ENCODE measurements at regions not wholly inside any gene's neighbourhood (a gene's known extent, or its start where the extent isn't known, plus 50 kb on each side); places are given as distances from the start of the nearest gene placed in this dataset.

GRCh38 chr1:226485192-226485591, 63.4 kb upstream of the STUM start:
- Histone ChIP-seq H3K36me3 (no peaks in the 10 kb centered on the region), H3K4me3 (no peak overlapping the region), H3K27me3 (peaks cover 0 to 29% (median 3%) of the 10 kb centered on the region in 9 donors), H3K9me3 (peaks cover 0 to 7% (median 0%) of the 10 kb centered on the region in 12 donors), H3K4me1 (no peaks in the 10 kb centered on the region), H3K27ac (no peak overlapping the region)
- 50 to 71% (median 58%) methylated on average over 3 to 5 of the region's 5 CpGs for WGBS, 4 donors
- DNase-seq: peak in 1 of 5 donors; percentile 28
- intact Hi-C loops (cut with DNase I): no loop called here
- TF ChIP-seq CTCF (IDR thresholded peaks at IDR 0.05) (no peak), POLR2A (IDR thresholded peaks at IDR 0.05) (no peak)
- ATAC-seq: peak; percentile 42 to 74 (median 54)

- no peak overlapping the region for H3K4me3 ChIP-seq
- H3K4me1 ChIP-seq: no peaks in the 10 kb centered on the region
- intact Hi-C loops (cut with DNase I): no loop called here
- no peak for TF ChIP-seq POLR2A (IDR thresholded peaks at IDR 0.05)
- TF ChIP-seq CTCF (IDR thresholded peaks at IDR 0.05): no peak
- peaks cover 0 to 29% (median 3%) of the 10 kb centered on the region in 9 donors for H3K27me3 ChIP-seq
- DNase-seq (no peak), ATAC-seq (no peak)
- H3K27ac ChIP-seq: no peak overlapping the region
- 57 to 66% (median 61%) methylated on average over 1 of the region's 1 CpG for WGBS, 4 donors
- peaks cover 0 to 7% (median 0%) of the 10 kb centered on the region in 12 donors for H3K9me3 ChIP-seq
- no peaks in the 10 kb centered on the region for H3K36me3 ChIP-seq
Observed at GRCh38 chr1:226486161-226486560, 62.4 kb upstream of the STUM start.

GRCh38 chr1:226487921-226488320, 60.6 kb upstream of the STUM start:
- Histone ChIP-seq H3K36me3 (no peaks in the 10 kb centered on the region), H3K4me1 (no peaks in the 10 kb centered on the region), H3K9me3 (peaks cover 0 to 7% (median 0%) of the 10 kb centered on the region in 12 donors), H3K27me3 (peaks cover 0 to 17% (median 0%) of the 10 kb centered on the region in 9 donors), H3K27ac (no peak overlapping the region), H3K4me3 (no peak overlapping the region)
- intact Hi-C loops (cut with DNase I): no loop called here
- DNase-seq (no peak), ATAC-seq (no peak)
- no peak for TF ChIP-seq CTCF (IDR thresholded peaks at IDR 0.05)
- TF ChIP-seq POLR2A (IDR thresholded peaks at IDR 0.05): no peak
- 34 to 56% (median 52%) methylated on average over 2 of the region's 2 CpGs for WGBS, 4 donors

GRCh38 chr1:226489718-226490425, 58.7 kb upstream of the STUM start:
- intact Hi-C loops (cut with DNase I): no loop called here
- no peak for TF ChIP-seq POLR2A (IDR thresholded peaks at IDR 0.05)
- TF ChIP-seq CTCF (IDR thresholded peaks at IDR 0.05): no peak
- WGBS, 4 donors: 87 to 93% (median 88%) methylated on average over 9 of the region's 9 CpGs

More at GRCh38 chr1:226489718-226490425, 58.7 kb upstream of the STUM start:
- ATAC-seq (no peak), DNase-seq (no peak)
- H3K4me1 ChIP-seq: no peaks in the 10 kb centered on the region
- H3K36me3 ChIP-seq: no peaks in the 10 kb centered on the region
- no peak overlapping the region for H3K4me3 ChIP-seq
- H3K27ac ChIP-seq: no peak overlapping the region
- H3K9me3 ChIP-seq: peaks cover 0 to 7% (median 0%) of the 10 kb centered on the region in 12 donors
- peaks cover 0 to 5% (median 0%) of the 10 kb centered on the region in 9 donors for H3K27me3 ChIP-seq

All from heart left ventricle (tissue), 16 donors.